Upper lobe of left lung (tissue), 6 donors: ENCODE measurements at regions not wholly inside any gene's neighbourhood (a gene's known extent, or its start where the extent isn't known, plus 50 kb on each side); places are given as distances from the start of the nearest gene placed in this dataset.

ENCODE experiments used
- ATAC-seq, 2 donors: fragments of 200-7000 bp; cut with Tn5 transposase; one replicate each; pipeline ENCODE4 v1.9.1; 2022; ENCODE audit warnings: mild to moderate bottlenecking in 2 of 2, moderate library complexity in 2 of 2; ENCODE audit not compliant: low FRiP score in 2 of 2
- DNase-seq, 2 donors: peaks; one replicate each; pipeline ENCODE4 v3.0.0-alpha.2; 2019 to 2020
- H3K27ac ChIP-seq, 4 donors: fragments of 200-600 bp; sonication (generic); one replicate each; pipeline ENCODE4 v1.5.1; 2016 to 2019
- H3K27me3 ChIP-seq, 4 donors: fragments of 200-600 bp; sonication (generic); one replicate each; pipeline ENCODE4 v1.5.1; 2017 to 2019
- H3K36me3 ChIP-seq, 4 donors: fragments of 200-600 bp; sonication (generic); one replicate each; pipeline ENCODE4 v1.5.1; 2016 to 2019
- H3K4me1 ChIP-seq, 4 donors: fragments of 200-600 bp; sonication (generic); one replicate each; pipeline ENCODE4 v1.5.1; 2018 to 2019
- H3K4me3 ChIP-seq, 4 donors: fragments of 200-600 bp; sonication (generic); one replicate each; pipeline ENCODE4 v1.5.1; 2017 to 2019; ENCODE audit warnings: mild to moderate bottlenecking in 2 of 4, moderate library complexity in 1 of 4
- H3K9me3 ChIP-seq, 4 donors: fragments of 200-600 bp; sonication (generic); one replicate each; pipeline ENCODE4 v1.5.1; 2018 to 2019
- EP300 ChIP-seq, 4 donors: sonication (generic); formaldehyde crosslinking; IDR thresholded peaks; one replicate each; pipeline ENCODE4 v1.5.1; 2017; ENCODE audit warnings: antibody characterized with exemption in 4 of 4, control low read depth in 2 of 4
- POLR2A ChIP-seq, 4 donors: fragments of 450-650 bp; IDR thresholded peaks; one replicate each; pipeline ENCODE4 v1.5.1; 2016 to 2017; ENCODE audit warnings: antibody characterized with exemption in 4 of 4, mild to moderate bottlenecking in 2 of 4
- POLR2AphosphoS5 ChIP-seq, 2 donors: sonication (generic); formaldehyde crosslinking; IDR thresholded peaks; one replicate each; pipeline ENCODE4 v1.5.1; 2017; ENCODE audit warnings: antibody characterized with exemption in 2 of 2
- WGBS, 2 donors: methylation state at CpG; one replicate each; pipeline ENCODE4 v1.1.5; 2017 to 2018; 5-methylcytosine and 5-hydroxymethylcytosine counted together
- TF ChIP-seq, protein P1 (sequence below), 6 experiments: fragments of 450-650 bp in 4 of 6; fragments of 200-600 bp in 2 of 6; sonication (generic) in 2 of 6; IDR thresholded peaks; one replicate each; pipeline ENCODE4 v1.5.1; 2016 to 2019; ENCODE audit warnings: antibody characterized with exemption in 6 of 6
- donor health status: DM: no; HTN: no; CAD: no; lungs with moderate emphysema.
- donor health status: DM: no; HTN: yes; CAD: no; lungs with severe emphysema.

GRCh38 chr14:43872752-43873655 is 634.1 kb downstream of the FSCB start:
- ATAC-seq = no peak
- no peak overlapping the region for H3K4me3 ChIP-seq
- no peaks in the 10 kb centered on the region for H3K27me3 ChIP-seq
- H3K9me3 ChIP-seq = no peaks in the 10 kb centered on the region
- DNase-seq = no peak
- 69 to 73% methylated on average over 7 of the region's 7 CpGs for WGBS, 2 donors
- H3K36me3 ChIP-seq = no peaks in the 10 kb centered on the region
- H3K4me1 ChIP-seq = no peaks in the 10 kb centered on the region
- H3K27ac ChIP-seq = no peak overlapping the region
- TF ChIP-seq POLR2A (IDR thresholded peaks at IDR 0.05) = no peak
- TF ChIP-seq EP300 (IDR thresholded peaks at IDR 0.05) = no peak
- TF ChIP-seq, protein P1, sequence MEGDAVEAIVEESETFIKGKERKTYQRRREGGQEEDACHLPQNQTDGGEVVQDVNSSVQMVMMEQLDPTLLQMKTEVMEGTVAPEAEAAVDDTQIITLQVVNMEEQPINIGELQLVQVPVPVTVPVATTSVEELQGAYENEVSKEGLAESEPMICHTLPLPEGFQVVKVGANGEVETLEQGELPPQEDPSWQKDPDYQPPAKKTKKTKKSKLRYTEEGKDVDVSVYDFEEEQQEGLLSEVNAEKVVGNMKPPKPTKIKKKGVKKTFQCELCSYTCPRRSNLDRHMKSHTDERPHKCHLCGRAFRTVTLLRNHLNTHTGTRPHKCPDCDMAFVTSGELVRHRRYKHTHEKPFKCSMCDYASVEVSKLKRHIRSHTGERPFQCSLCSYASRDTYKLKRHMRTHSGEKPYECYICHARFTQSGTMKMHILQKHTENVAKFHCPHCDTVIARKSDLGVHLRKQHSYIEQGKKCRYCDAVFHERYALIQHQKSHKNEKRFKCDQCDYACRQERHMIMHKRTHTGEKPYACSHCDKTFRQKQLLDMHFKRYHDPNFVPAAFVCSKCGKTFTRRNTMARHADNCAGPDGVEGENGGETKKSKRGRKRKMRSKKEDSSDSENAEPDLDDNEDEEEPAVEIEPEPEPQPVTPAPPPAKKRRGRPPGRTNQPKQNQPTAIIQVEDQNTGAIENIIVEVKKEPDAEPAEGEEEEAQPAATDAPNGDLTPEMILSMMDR (IDR thresholded peaks at IDR 0.05) = no peak

GRCh38 chr14:43872222-43872621 is 634.9 kb downstream of the FSCB start:
- Histone ChIP-seq H3K27me3 (no peaks in the 10 kb centered on the region), H3K4me1 (no peaks in the 10 kb centered on the region), H3K9me3 (no peaks in the 10 kb centered on the region), H3K36me3 (no peaks in the 10 kb centered on the region), H3K27ac (no peak overlapping the region), H3K4me3 (no peak overlapping the region)
- WGBS, 2 donors = 43 to 77% methylated on average over 3 to 5 of the region's 5 CpGs
- DNase-seq (no peak), ATAC-seq (no peak)
- TF ChIP-seq EP300 (IDR thresholded peaks at IDR 0.05) (no peak), POLR2AphosphoS5 (IDR thresholded peaks at IDR 0.05) (no peak)
- TF ChIP-seq, protein P1 (IDR thresholded peaks at IDR 0.05) = no peak

- H3K9me3 ChIP-seq = no peaks in the 10 kb centered on the region
- H3K4me1 ChIP-seq = no peaks in the 10 kb centered on the region
- TF ChIP-seq, protein P1 (IDR thresholded peaks at IDR 0.05) = no peak
- TF ChIP-seq POLR2A (IDR thresholded peaks at IDR 0.05) (no peak), EP300 (IDR thresholded peaks at IDR 0.05) (no peak), POLR2AphosphoS5 (IDR thresholded peaks at IDR 0.05) (no peak)
- H3K27ac ChIP-seq = no peak overlapping the region
- no peak for ATAC-seq
- H3K36me3 ChIP-seq = no peaks in the 10 kb centered on the region
- no peak overlapping the region for H3K4me3 ChIP-seq
- H3K27me3 ChIP-seq = no peaks in the 10 kb centered on the region
- no peak for DNase-seq
Measured at GRCh38 chr14:43858981-43859380, 648.1 kb downstream of the FSCB start.

DNA sequence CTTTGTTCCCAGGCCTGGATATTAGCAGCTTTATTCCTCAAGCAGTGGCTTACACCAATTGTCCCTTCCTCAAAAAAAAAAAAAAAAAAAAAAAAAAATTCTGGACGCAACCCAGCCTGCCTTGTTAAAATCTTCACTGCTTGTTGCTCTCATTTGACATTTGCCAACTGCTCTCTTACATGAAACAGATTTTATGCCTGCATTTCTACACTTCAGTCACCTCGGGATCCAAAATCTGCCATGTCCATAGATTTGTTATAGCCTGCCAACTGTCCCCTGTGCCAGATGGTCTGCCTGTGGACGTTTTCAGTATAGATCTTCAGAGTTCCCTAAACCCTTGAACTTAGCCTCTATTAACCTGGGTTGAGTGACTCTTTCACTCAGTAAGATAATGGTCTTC is 651.5 kb downstream of the FSCB start:
- 60 to 63% methylated on average over 3 of the region's 3 CpGs for WGBS, 2 donors
- Histone ChIP-seq H3K27ac (no peak overlapping the region), H3K4me1 (no peaks in the 10 kb centered on the region), H3K27me3 (no peaks in the 10 kb centered on the region), H3K4me3 (no peak overlapping the region), H3K9me3 (no peaks in the 10 kb centered on the region), H3K36me3 (no peaks in the 10 kb centered on the region)
- DNase-seq (no peak), ATAC-seq (no peak)
- TF ChIP-seq POLR2A (IDR thresholded peaks at IDR 0.05) (no peak), POLR2AphosphoS5 (IDR thresholded peaks at IDR 0.05) (no peak), EP300 (IDR thresholded peaks at IDR 0.05) (no peak)
- TF ChIP-seq, protein P1 (IDR thresholded peaks at IDR 0.05) = no peak

DNA sequence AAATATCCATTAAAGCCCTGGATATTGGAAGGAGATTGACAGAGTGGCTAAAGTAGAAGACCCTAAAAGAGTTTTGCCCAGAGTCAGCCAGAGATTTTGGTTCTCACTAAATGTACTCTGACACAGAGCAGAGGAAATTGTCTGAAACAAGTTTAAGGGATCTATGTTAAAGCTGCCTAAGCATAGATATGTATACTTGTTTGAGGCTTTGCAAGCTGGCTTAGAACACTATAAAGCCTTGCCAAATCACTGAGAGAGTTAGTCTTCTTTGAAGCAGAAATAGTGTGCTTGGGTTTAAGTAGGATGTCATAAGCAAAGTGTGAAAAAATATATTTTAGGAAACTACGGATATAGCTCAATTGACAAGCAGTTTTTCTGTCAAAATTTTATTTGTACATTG is 653.5 kb downstream of the FSCB start:
- DNase-seq = no peak
- TF ChIP-seq, protein P1 (IDR thresholded peaks at IDR 0.05) = no peak
- TF ChIP-seq POLR2AphosphoS5 (IDR thresholded peaks at IDR 0.05) (no peak), POLR2A (IDR thresholded peaks at IDR 0.05) (no peak)
- no peak overlapping the region for H3K4me3 ChIP-seq
- H3K9me3 ChIP-seq = no peaks in the 10 kb centered on the region
- H3K4me1 ChIP-seq = no peaks in the 10 kb centered on the region
- no peak overlapping the region for H3K27ac ChIP-seq
- ATAC-seq = no peak
- WGBS, 2 donors = 74 to 83% methylated on average over 1 of the region's 1 CpG
- no peaks in the 10 kb centered on the region for H3K27me3 ChIP-seq
- no peaks in the 10 kb centered on the region for H3K36me3 ChIP-seq
